GM21737 (cell line): ENCODE measurements at regions not wholly inside any gene's neighbourhood (a gene's known extent, or its start where the extent isn't known, plus 50 kb on each side); places are given as distances from the start of the nearest gene placed in this dataset.

ENCODE experiments used
- ATAC-seq: cut with Tn5 transposase; IDR thresholded peaks from one replicate; pipeline ENCODE4 v1.9.1; 2021; ENCODE audit warnings: mild to moderate bottlenecking, moderate library complexity; ENCODE audit not compliant: unreplicated experiment

GRCh38 chr2:19785867-19786266 lies 115.9 kb downstream of the TTC32 start:
- ATAC-seq: no peak

DNA sequence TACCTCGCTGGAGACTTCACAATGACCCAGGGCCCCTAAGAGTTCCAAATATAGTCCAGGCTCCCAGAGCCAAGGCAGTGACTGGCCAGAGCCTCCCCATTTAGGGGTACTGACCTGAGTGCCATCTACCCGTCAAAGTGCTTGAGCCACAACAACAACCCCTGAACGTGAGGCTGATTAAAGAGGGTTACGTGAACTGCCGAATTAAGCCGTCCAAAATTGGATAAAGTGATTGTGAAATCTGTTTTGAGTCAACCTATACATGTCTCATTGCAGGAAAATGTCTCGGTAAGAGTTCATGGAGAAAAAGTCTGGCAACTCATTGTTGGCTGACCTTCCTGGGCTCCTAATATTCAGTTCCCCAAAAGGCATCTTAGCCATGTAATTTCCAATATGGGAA lies 116.3 kb downstream of the TTC32 start:
- ATAC-seq: no peak

- no peak for ATAC-seq
These were observed 117.3 kb downstream of the TTC32 start for GRCh38 chr2:19784456-19784855.

- no peak for ATAC-seq
These were observed 117.8 kb downstream of the TTC32 start for GRCh38 chr2:19783935-19784334.

- no peak for ATAC-seq
These were observed 124.8 kb downstream of the TTC32 start for GRCh38 chr2:19776941-19777514.

DNA sequence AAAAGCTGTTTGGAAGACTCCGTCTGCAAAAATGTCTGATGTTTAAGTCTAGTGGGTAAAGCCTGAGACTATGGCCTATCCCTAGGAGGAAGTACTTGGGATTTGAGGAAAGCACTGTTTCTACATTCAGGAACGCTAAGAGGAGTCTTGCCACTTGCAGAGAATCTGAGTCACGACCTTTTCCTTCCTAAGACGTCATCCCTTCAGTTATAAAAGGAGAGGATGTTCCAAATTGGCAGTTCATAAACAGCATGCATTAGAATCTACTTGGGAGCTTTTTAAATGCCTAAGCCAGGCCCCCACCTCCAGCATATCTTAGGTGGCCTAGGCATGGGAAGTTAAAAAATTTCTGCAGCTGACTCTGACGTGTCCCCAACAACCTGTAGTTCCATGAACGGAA lies 125.9 kb downstream of the TTC32 start:
- no peak for ATAC-seq

DNA sequence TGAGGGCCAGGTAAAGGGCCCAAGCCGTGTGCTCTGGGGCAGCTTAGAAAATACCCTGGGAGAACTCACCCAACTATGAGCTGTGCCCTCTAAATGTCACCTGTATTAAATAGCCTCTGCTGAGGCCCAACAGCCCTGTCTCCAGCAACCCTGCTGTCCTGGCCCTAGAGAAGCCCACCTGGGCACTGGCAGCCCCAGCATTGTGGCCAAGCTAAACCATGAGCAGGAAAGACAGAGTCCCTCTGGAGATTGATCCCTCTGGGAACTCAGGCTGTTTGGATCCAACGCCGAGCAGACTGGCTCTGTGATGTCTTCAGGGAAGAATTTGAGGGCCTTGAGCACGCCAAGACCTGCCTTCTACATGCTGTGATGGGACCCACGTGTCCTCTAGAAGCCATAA lies 126.5 kb downstream of the TTC32 start:
- ATAC-seq: no peak

DNA sequence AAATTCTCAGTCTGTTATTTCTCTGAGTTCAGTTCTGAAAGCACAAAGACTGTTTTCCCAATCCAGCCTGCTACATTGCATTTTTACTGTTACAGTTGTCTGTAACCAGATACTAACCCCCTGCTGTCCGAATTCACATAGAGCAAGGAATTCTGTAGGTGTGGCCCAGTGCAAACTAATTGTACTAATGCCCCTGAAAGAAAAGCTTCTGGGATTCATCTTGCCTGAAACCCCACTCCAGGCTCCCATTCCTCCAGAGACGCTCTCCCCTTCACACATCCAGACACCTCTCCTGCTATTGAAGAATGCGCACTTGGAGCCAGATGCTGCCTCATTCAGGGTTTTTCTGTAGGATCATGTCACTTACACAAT lies 127.0 kb downstream of the TTC32 start:
- ATAC-seq: no peak

GRCh38 chr2:19772981-19773380 lies 128.8 kb downstream of the TTC32 start:
- no peak for ATAC-seq

DNA sequence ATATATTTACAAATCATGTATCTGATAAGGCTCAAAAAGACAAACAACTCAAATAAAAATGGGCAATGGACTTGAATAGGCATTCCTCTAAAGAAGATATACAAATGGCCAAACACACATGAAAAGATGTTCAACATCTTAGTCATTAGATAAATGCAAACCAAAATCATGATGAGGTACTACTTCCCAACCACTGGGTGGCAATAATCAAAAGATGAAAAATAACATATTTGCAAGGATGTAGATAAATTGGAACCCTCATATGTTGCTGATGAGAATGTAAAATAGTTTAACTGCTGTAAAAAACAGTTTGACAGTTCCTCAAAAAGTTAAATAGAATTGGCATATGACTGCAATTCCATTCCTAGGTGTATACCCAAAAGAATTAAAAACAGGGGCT lies 132.3 kb downstream of the TTC32 start:
- ATAC-seq: no peak

- ATAC-seq: no peak
These were observed 133.9 kb downstream of the TTC32 start for GRCh38 chr2:19767899-19768298.

- no peak for ATAC-seq
These were observed 136.8 kb downstream of the TTC32 start for GRCh38 chr2:19764998-19765397.

DNA sequence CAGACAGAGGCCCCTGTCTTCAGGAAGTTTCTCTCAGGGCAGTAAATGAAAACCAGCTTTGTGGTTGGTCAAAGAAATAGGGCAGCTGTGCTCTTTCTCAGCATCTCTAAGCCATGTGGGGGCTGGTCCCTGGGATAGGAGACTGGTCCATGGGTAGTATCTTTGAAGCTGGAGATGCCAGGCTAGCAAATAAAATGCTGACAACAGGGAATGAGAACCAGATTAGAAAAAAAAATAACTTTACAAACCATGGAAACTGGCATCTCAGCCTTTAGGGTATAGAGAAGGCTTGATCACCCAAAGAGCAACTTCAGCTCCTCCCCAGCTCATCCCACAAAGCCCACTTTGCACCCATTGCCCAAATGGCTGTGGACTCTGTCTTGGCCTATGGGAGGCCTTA lies 138.1 kb downstream of the TTC32 start:
- no peak for ATAC-seq

DNA sequence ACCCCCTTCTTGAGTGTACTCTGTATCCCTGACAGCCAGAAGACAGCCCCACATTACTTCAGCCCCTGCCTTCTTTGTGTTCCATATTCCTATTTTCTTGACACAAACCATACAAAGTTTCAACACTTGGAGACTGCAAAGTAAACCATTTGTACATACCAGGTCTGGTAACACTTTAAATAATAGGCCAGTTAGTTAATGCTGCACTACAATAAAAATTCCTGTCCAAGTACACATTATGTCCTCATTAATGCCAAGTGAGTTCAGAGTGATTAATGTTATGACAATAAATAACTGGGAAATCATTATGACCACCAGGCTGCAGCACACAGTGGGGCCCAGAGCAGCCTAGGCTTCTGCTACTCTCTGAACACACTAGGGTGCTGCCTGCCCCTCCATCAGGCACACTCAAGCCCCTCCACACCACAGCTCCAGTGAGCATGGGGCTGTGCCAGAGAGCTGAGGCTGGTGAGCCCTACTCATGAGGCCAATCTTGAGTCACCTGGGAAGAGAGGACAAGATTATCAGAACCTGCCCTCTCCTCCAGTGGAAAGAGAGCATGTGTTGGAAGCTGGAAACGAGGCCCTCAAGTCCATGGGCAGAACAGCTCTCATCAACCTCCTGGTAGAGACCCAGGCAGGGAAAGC lies 138.7 kb downstream of the TTC32 start:
- ATAC-seq: no peak

GRCh38 chr2:19762142-19762541 lies 139.6 kb downstream of the TTC32 start:
- ATAC-seq: no peak

DNA sequence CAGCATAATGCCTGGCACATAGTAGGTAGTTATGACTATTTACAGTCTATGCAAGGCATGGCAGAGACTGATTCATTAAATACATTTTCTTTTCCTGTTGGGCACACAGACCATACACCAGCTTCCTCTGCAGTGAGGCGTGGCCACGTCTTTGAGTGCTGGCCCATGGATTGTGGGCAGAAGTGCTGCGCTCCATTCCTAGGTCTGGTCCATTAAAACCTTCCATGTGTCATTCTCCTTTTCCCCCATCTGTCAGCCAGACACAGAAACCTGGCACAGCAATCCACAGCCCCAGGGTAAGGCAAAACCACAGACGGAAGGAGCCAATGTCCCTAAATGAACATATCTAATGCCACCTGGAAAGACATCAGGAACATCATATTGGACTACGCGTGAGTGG lies 141.9 kb downstream of the TTC32 start:
- ATAC-seq: no peak

- no peak for ATAC-seq
These were observed 143.1 kb downstream of the TTC32 start for GRCh38 chr2:19758658-19759057.

GRCh38 chr2:19757586-19757985 lies 144.2 kb downstream of the TTC32 start:
- ATAC-seq: no peak

GRCh38 chr2:19754907-19755306 lies 146.9 kb downstream of the TTC32 start:
- no peak for ATAC-seq

DNA sequence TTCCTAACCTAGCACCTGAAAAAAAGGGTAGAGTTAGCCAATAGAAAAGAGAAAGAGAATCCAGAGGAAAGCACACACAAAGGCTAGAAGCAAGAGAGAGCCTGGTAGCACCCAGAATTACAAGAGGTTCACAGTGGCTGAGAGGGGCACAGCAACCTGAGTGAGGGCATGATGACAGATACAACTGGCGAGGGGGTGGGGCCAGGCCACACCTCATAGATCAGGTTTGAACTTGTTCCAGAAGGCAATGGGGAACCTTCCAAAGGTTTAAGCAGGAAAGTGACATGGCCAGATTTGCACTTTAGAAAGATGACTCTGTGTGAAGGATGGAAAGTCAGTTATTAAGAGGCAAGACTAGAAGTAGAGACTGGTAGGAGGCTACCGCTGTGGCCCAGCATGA lies 148.0 kb downstream of the TTC32 start:
- no peak for ATAC-seq

GRCh38 chr2:19753314-19753713 lies 148.5 kb downstream of the TTC32 start:
- ATAC-seq: no peak

- ATAC-seq: no peak
These were observed 149.3 kb downstream of the TTC32 start for GRCh38 chr2:19752500-19752899.

- no peak for ATAC-seq
These were observed 150.2 kb downstream of the TTC32 start for GRCh38 chr2:19751631-19752030.
